Stimulated activated CD8-positive, alpha-beta memory T cell treated with anti-CD3 and anti-CD28 coated beads, Interleukin-15, amount 100 ng/mL, for 48 hours (primary cell): ENCODE measurements at regions not wholly inside any gene's neighbourhood (a gene's known extent, or its start where the extent isn't known, plus 50 kb on each side); places are given as distances from the start of the nearest gene placed in this dataset.
A peak's percentile ranks its signal among the peaks of the same experiment; 100 is the strongest.

Experiments used
- DNase-seq, 2 donors: peaks; one replicate each; pipeline ENCODE4 v3.0.0-alpha.2; 2020; ENCODE audit warnings: low read depth in 2 of 2

DNA sequence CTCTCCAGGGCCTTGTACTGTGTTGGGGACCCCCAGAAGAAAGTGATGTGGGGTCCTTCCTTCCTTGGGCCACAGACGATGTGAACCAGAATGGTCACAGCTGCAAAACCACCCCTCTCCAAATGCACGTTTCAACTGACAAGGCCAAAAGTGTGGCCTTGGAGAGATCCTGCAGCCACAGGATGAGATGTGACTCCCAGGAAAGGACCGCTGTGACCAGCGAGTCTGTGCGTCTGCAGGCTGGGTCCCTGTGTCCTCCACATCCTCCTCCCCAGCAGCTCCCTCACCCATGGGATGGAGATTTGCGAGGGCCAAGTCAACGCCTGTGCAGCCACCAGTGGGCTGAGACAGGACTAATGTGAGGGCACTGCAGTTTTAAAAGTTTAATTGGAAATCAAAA is 247.0 kb downstream of the ERMARD start:
- no peak for DNase-seq

DNA sequence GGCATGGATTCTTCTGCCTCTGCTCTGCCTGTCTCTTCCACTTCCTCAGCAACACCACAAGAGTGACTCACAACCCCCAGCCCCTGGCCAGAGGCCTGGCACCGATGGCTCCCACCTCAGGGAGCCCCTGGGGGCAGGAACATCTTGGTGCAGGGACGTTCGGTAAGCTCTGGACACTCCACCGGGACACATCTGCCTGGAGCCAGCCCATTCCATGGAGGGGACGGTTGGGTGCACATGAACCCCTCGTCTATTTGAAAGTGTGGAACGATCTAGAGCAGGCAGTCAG is 246.5 kb downstream of the ERMARD start:
- DNase-seq, result no peak

- DNase-seq, result no peak
These were observed 245.9 kb downstream of the ERMARD start for GRCh38 chr6:169997187-169997929.

GRCh38 chr6:169996378-169997051 is 245.1 kb downstream of the ERMARD start:
- no peak for DNase-seq

GRCh38 chr6:169994739-169995138 is 243.3 kb downstream of the ERMARD start:
- DNase-seq, result no peak

- no peak for DNase-seq
These were observed 242.5 kb downstream of the ERMARD start for GRCh38 chr6:169993861-169994481.

GRCh38 chr6:169991913-169992312 is 240.5 kb downstream of the ERMARD start:
- no peak for DNase-seq

- DNase-seq, result no peak
These were observed 239.6 kb downstream of the ERMARD start for GRCh38 chr6:169991031-169991390.

DNA sequence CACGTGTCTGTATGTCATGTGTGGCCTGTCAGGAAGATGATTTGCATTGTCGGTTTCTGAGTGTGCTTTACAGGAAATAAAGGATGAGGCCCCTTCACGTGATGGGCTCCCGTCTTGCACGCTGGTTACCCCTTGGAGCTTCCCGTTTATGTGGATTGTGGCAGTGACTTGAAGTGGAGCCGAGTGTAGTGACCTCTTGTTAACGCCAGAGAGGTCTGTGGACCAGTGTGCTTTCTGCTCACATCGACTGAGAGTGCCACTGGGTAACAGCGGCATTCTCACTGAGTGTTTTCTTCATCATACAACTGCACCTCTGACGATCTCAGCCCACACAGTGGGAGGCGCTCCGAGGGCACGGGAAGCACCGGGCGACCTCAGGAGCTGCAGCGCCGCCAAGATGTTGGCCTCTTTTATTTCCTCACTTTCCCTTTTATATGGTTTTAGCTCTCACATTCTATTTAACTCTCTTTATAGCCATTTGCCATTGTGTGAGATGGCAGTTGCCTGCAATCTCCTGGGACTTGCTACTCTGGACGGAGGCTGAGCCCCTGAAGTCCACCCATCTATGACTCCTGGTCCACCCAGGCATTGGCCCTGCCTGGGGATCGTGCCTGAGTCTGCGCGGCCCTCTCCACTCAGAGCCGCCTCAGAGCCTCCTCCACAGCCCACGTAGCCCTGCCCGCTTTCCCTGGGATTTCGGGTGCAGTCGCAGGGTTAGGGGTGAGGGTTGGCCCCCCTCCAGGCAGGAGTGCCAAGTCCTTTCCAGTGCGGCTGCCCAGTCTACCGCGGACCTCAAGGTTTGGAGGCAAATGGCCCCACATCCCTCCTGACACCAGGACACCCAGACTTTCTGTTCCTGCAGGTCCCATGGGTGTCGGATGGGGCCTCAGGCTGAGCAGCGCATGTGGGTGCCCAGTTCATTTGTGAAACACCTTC is 238.9 kb downstream of the ERMARD start:
- DNase-seq, result peak; percentile 47 to 49

- DNase-seq, result no peak
These were observed 238.2 kb downstream of the ERMARD start for GRCh38 chr6:169989594-169989993.

DNA sequence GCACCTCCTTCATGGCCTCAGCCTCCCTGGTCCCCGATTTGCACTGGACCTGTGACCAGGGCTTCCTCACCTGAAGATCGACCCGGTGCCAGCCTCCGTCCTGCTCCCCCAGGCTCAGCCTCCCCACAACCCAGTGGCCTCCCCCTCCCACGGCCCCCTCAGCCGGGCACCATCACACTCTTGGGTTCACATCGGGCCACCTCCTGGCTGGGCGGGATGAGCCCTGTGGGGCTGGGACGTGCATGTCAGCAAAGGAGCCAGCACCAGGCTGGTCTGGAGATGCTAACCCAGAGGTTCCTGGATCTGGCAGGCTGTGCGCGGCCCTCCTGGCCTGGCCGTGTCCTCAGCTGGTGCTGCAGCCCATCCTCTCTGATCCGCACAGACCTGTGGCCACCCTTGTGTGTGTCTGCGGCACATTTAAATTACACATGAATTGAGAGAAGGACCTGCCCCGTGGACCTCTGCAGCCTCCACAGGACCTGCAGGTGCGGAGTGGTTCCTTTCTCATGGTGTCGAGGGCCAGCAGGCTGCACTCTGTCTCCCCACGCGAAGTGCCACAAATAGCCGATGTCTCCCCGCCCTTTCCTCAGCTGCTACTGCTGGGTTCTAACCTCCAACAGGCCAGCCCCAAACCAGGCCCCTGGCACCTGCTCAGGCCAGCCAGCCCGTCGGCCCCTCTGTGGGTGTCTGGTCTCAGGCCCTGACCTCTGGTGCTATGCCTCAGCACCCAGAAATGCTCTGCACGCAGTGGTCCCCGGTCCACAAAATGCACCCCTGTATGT is 237.5 kb downstream of the ERMARD start:
- no peak for DNase-seq

GRCh38 chr6:169986848-169987498 is 235.6 kb downstream of the ERMARD start:
- DNase-seq, result no peak

GRCh38 chr6:169986171-169986847 is 234.9 kb downstream of the ERMARD start:
- DNase-seq, result no peak

DNA sequence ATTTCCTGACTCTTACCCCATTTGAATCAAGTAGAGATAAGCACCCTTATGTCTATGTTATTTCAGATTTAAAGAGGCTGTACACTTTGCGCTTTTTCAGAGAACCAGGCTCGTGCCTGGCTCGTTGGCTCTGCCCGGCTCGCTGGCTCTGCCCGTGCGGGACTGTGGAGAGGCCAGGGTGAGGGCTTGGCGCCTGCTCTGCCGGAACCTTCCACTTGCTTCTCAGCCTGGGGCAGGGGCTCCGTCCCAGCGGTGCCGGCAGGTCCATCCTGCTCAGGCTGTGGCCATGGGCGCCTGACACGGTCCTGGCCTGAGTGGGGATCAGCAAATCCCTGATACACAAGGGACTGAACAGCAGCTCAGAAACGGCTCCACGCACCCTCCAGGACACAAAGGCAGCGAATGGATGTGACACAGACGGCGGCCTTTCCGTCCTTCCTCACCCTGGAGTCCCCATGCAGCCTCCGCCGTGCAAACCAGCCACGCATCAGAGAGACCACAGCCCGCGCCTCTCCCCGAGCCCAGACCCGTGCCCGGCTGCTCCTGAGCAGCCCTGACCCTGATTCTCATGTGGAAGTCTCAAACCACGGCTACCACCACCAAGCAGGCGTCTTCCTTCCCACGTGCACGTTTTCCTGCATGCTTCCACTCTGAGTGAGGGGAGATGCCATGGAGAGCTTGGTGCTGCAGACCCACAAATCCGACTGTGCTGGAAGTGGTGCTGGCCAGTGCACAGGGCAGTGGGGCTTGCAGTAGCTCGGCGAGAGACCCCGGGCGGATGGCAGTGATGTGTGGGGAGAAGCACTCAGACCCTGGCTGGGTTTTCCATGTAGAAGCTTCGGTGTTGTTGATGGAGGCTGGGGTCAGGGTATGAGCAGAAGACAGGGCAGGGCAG is 233.9 kb downstream of the ERMARD start:
- no peak for DNase-seq

DNA sequence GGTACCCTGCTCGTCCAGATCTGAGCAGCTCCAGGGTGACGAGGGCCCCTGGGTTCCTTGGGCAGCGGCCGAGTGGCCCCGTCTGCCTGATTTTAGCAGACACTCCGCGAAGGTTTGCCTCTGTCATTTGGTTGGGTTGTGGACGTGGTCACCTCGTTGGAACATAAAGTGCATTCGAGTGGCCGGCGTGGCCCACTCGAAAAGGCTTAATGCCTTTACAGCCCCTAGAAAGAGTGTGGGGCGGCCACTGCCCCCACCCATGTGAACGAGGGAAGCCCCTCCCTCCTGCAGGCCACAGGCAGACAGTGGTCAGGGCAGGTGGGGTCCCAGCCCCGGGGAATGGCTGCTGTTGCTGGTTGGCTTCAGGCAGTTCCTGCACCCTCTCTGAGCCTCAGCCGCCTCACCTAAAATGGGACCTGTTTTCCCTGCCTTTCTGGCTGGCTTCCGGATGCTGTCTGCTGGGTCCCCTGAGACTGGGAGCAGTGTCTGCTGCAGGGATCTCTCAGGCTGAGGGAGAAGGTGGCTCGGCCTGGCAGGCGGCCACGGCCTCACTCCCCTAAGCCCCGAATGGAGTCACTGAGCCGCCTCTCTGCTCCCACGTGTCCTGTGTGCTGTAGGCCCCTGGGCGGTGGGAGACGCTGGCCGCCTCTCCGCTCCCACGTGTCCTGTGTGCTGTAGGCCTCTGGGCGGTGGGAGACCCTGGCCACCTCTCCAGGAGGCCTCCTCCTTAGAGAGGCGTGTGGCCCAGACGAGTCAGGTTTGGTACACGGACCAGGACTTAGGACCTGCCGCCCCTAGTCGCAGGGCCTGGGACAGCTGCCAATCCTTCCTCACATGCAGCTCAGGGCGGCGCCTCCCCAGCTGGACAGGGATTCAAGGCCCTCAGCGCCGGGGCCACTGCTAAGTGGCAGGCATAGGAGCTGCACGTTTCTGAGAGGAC is 233.0 kb downstream of the ERMARD start:
- no peak for DNase-seq

DNA sequence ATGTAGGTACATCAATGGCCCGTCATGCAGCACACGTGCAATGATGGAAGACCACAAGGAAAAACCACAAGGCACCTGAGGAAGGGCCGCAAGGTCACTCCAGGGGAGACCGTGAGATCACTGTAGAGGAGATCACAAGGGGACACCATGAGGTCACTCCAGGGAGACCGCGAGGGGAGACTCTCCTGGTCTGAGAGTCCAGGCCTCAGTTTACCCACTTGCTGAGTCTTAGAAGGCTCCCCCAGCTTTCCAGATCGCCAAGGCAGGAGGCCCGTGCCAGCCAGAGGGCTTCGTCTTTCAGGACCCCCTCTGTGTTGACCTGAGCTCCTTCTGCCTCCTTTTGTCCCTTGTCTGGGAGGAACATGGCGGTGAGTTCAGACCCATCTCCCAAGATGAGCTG is 232.2 kb downstream of the ERMARD start:
- no peak for DNase-seq

- no peak for DNase-seq
These were observed 231.3 kb downstream of the ERMARD start for GRCh38 chr6:169982461-169983386.
